OCI-LY1 (cell line): ENCODE measurements at regions not wholly inside any gene's neighbourhood (a gene's known extent, or its start where the extent isn't known, plus 50 kb on each side); places are given as distances from the start of the nearest gene placed in this dataset.
"Not testable (repeated sequence)": the region's sequence is repeated elsewhere in the genome, so short reads cannot be mapped to it uniquely, and the experiment has no call there.

Experiments used
- H2AFZ ChIP-seq: fragments of 200-600 bp; sonication (generic), shearing (Covaris generic); 2 replicates; pipeline ENCODE4 v1.6.0; 2014; ENCODE audit warnings: antibody characterized with exemption, mild to moderate bottlenecking, low read length
- H3F3A ChIP-seq: fragments of 200-600 bp; sonication (generic), shearing (Covaris generic); 2 replicates; pipeline ENCODE4 v1.6.0; 2014; ENCODE audit warnings: mild to moderate bottlenecking, antibody characterized with exemption, low read length, moderate library complexity; ENCODE audit not compliant: insufficient read depth
- H3K27ac ChIP-seq: fragments of 200-600 bp; sonication (generic); 2 replicates; pipeline ENCODE4 v1.5.1; 2014; ENCODE audit warnings: low read length, mixed run types, mild to moderate bottlenecking, low read depth; ENCODE audit not compliant: poor library complexity, severe bottlenecking
- H3K27me3 ChIP-seq: fragments of 200-600 bp; sonication (generic); 2 replicates; pipeline ENCODE4 v1.6.0; 2014; ENCODE audit warnings: antibody characterized with exemption, mild to moderate bottlenecking, low read length, moderate library complexity; ENCODE audit not compliant: insufficient read depth
- H3K36me3 ChIP-seq: fragments of 200-600 bp; sonication (generic); 2 replicates; pipeline ENCODE4 v1.6.1; 2014; ENCODE audit warnings: mild to moderate bottlenecking, antibody characterized with exemption, low read length, moderate library complexity, mixed read lengths; ENCODE audit not compliant: insufficient read depth
- H3K4me1 ChIP-seq: fragments of 200-600 bp; sonication (generic); 2 replicates; pipeline ENCODE4 v1.5.1; 2014; ENCODE audit warnings: mild to moderate bottlenecking, low read length, moderate library complexity; ENCODE audit not compliant: insufficient read depth, severe bottlenecking
- H3K4me2 ChIP-seq: fragments of 200-600 bp; sonication (generic), shearing (Covaris generic); 2 replicates; pipeline ENCODE4 v1.6.1; 2014; ENCODE audit warnings: low read length
- H3K4me3 ChIP-seq: fragments of 200-600 bp; sonication (generic); 2 replicates; pipeline ENCODE4 v1.5.1; 2014; ENCODE audit warnings: low read length, low read depth, mild to moderate bottlenecking, mixed read lengths; ENCODE audit not compliant: poor library complexity, severe bottlenecking
- H3K79me2 ChIP-seq: fragments of 200-600 bp; shearing (Covaris generic); 2 replicates; pipeline ENCODE4 v1.6.1; 2016; ENCODE audit warnings: mixed run types, low read length, mixed read lengths; ENCODE audit not compliant: insufficient read depth
- H3K9ac ChIP-seq: fragments of 200-600 bp; sonication (generic), shearing (Covaris generic); 2 replicates; pipeline ENCODE4 v1.6.1; 2014; ENCODE audit warnings: mild to moderate bottlenecking, low read length, mixed read lengths
- H3K9me2 ChIP-seq: fragments of 200-600 bp; sonication (generic), shearing (Covaris generic); 2 replicates; pipeline ENCODE4 v1.6.1; 2014; ENCODE audit warnings: low read depth, mild to moderate bottlenecking, low read length, mixed read lengths
- H3K9me3 ChIP-seq: fragments of 200-600 bp; shearing (Covaris generic); 2 replicates; pipeline ENCODE4 v1.6.1; 2014; ENCODE audit warnings: low read length, mixed read lengths
- H4K20me1 ChIP-seq: fragments of 200-600 bp; sonication (generic), shearing (Covaris generic); 2 replicates; pipeline ENCODE4 v1.6.0; 2016; ENCODE audit warnings: mild to moderate bottlenecking, low read length; ENCODE audit not compliant: insufficient read depth
- CTCF ChIP-seq: fragments of 200-600 bp; sonication (generic), shearing (Covaris generic); IDR thresholded peaks from 2 replicates; pipeline ENCODE4 v1.5.1; 2017; ENCODE audit warnings: mild to moderate bottlenecking, antibody characterized with exemption, low read length, moderate library complexity, mixed read lengths
- EZH2 ChIP-seq: fragments of 200-600 bp; sonication (generic), shearing (Covaris generic); IDR thresholded peaks from 2 replicates; pipeline ENCODE4 v1.8.0; 2017; ENCODE audit warnings: borderline replicate concordance, mixed run types, mild to moderate bottlenecking, antibody characterized with exemption, low read length, moderate library complexity, mixed read lengths

- H3K4me2 ChIP-seq, result no peak overlapping the region
- no peaks in the 10 kb centered on the region for H3K27me3 ChIP-seq
- no peaks in the 10 kb centered on the region for H3K4me1 ChIP-seq
- no peak for TF ChIP-seq EZH2
- TF ChIP-seq CTCF, result no peak
- H3K9ac ChIP-seq, result no peak overlapping the region
- H3K9me3 ChIP-seq, result no peaks in the 10 kb centered on the region
- H3K4me3 ChIP-seq, result no peak overlapping the region
- H3F3A ChIP-seq, result no peaks in the 10 kb centered on the region
- no peaks in the 10 kb centered on the region for H3K36me3 ChIP-seq
- no peaks in the 10 kb centered on the region for H3K79me2 ChIP-seq
- H4K20me1 ChIP-seq, result no peaks in the 10 kb centered on the region
- H3K27ac ChIP-seq, result no peak overlapping the region
- no peaks in the 10 kb centered on the region for H3K9me2 ChIP-seq
- H2AFZ ChIP-seq, result no peak overlapping the region
These were observed 593.2 kb downstream of the ZEB2 start for GRCh38 chr2:143926736-143927135.

- not testable (repeated sequence) for H3K27me3 ChIP-seq, H3K27ac ChIP-seq, H3K9me3 ChIP-seq, H3K4me1 ChIP-seq, H3K36me3 ChIP-seq, H3K9me2 ChIP-seq, H3K4me3 ChIP-seq, H3F3A ChIP-seq, H3K4me2 ChIP-seq, H4K20me1 ChIP-seq, H2AFZ ChIP-seq, H3K9ac ChIP-seq, H3K79me2 ChIP-seq
These were observed 597.6 kb downstream of the ZEB2 start for GRCh38 chr2:143922261-143922830.

- H3K27ac ChIP-seq, result no peak overlapping the region
- no peaks in the 10 kb centered on the region for H3F3A ChIP-seq
- H4K20me1 ChIP-seq, result no peaks in the 10 kb centered on the region
- no peak overlapping the region for H3K9ac ChIP-seq
- H2AFZ ChIP-seq, result no peak overlapping the region
- H3K9me3 ChIP-seq, result peaks cover 11% of the 10 kb centered on the region
- no peaks in the 10 kb centered on the region for H3K4me1 ChIP-seq
- no peak for TF ChIP-seq EZH2
- no peak for TF ChIP-seq CTCF
- no peaks in the 10 kb centered on the region for H3K79me2 ChIP-seq
- no peaks in the 10 kb centered on the region for H3K9me2 ChIP-seq
- no peaks in the 10 kb centered on the region for H3K36me3 ChIP-seq
- H3K4me3 ChIP-seq, result no peak overlapping the region
- no peak overlapping the region for H3K4me2 ChIP-seq
- H3K27me3 ChIP-seq, result no peaks in the 10 kb centered on the region
These were observed 601.4 kb downstream of the ZEB2 start for GRCh38 chr2:143918465-143918989.

GRCh38 chr2:143916781-143917180 is 603.1 kb downstream of the ZEB2 start:
- H2AFZ ChIP-seq, result no peak overlapping the region
- no peak overlapping the region for H3K4me2 ChIP-seq
- H3K36me3 ChIP-seq, result no peaks in the 10 kb centered on the region
- TF ChIP-seq EZH2, result no peak
- no peak for TF ChIP-seq CTCF
- H3K27ac ChIP-seq, result no peak overlapping the region
- H3K27me3 ChIP-seq, result no peaks in the 10 kb centered on the region
- no peaks in the 10 kb centered on the region for H3K79me2 ChIP-seq
- H4K20me1 ChIP-seq, result no peaks in the 10 kb centered on the region
- no peaks in the 10 kb centered on the region for H3K9me2 ChIP-seq
- H3F3A ChIP-seq, result no peaks in the 10 kb centered on the region
- no peaks in the 10 kb centered on the region for H3K4me1 ChIP-seq
- peaks cover 11% of the 10 kb centered on the region for H3K9me3 ChIP-seq
- no peak overlapping the region for H3K4me3 ChIP-seq
- no peak overlapping the region for H3K9ac ChIP-seq
